K562 (cell line): ENCODE measurements at regions not wholly inside any gene's neighbourhood (a gene's known extent, or its start where the extent isn't known, plus 50 kb on each side); places are given as distances from the start of the nearest gene placed in this dataset.

Experiments used
- CEBPB ChIP-seq: fragments of 450-650 bp; IDR thresholded peaks from 2 replicates; pipeline ENCODE4 v1.6.1; 2016; ENCODE audit warnings: missing genetic modification characterization, missing compliant biosample characterization
- EP300 ChIP-seq: IDR thresholded peaks from 2 replicates; pipeline ENCODE4 v1.6.1; 2012; ENCODE audit warnings: low read length, improper control_type of control experiment
- KAT8 ChIP-seq: fragments of 450-650 bp; IDR thresholded peaks from 2 replicates; pipeline ENCODE4 v1.6.1; 2016; ENCODE audit warnings: low read depth, mild to moderate bottlenecking
- MEIS2 ChIP-seq: fragments of 450-650 bp; IDR thresholded peaks from 2 replicates; pipeline ENCODE4 v1.6.1; 2014; ENCODE audit warnings: mild to moderate bottlenecking; ENCODE audit not compliant: partially characterized antibody
- MYC ChIP-seq, 2 experiments: fragments of 250-450 bp in 1 of 2; sonication (Bioruptor Pico) in 1 of 2; IDR thresholded peaks; 2 replicates each; pipeline versions ENCODE4 v1.5.1 to v1.6.1; 2012 to 2021; ENCODE audit warnings: low read depth in 2 of 2, borderline replicate concordance in 1 of 2, improper control_type of control experiment in 1 of 2, low read length in 1 of 2, mild to moderate bottlenecking in 1 of 2, moderate library complexity in 1 of 2
- TF ChIP-seq, protein P1 (sequence below), 3 experiments: fragments of 200-800 bp in 1 of 3; fragments of 250-450 bp in 1 of 3; fragments of 450-650 bp in 1 of 3; sonication (Bioruptor Pico) in 1 of 3; sonication (Bioruptor generic) in 1 of 3; formaldehyde crosslinking in 1 of 3; IDR thresholded peaks; 2 replicates each; pipeline versions ENCODE4 v1.6.1 to v1.8.0; 2016 to 2022; ENCODE audit warnings: mild to moderate bottlenecking in 2 of 3, missing genetic modification characterization in 2 of 3, missing compliant biosample characterization in 1 of 3, moderate library complexity in 1 of 3
- TF ChIP-seq, protein P2 (sequence below): IDR thresholded peaks from 2 replicates; pipeline ENCODE4 v1.6.1; 2011; ENCODE audit not compliant: insufficient read length; ENCODE audit errors: extremely low read depth
- TF ChIP-seq, protein P3 (sequence below): sonication (generic); IDR thresholded peaks from 2 replicates; pipeline ENCODE4 v1.6.1; 2016
- TF ChIP-seq, protein P4 (sequence below): sonication (generic); formaldehyde crosslinking; IDR thresholded peaks from 2 replicates; pipeline ENCODE4 v1.8.1; 2022; ENCODE audit warnings: missing genetic modification reagents
- TF ChIP-seq, protein P5 (sequence below), 3 experiments: IDR thresholded peaks in 2 of 3; conservative IDR thresholded peaks in 1 of 3; 2 replicates each; pipeline ENCODE4 v1.5.1; 2011 to 2012; ENCODE audit warnings: low read length in 3 of 3, mild to moderate bottlenecking in 3 of 3, control low read depth in 2 of 3, improper control_type of control experiment in 1 of 3, inconsistent platforms in 1 of 3, low read depth in 1 of 3, mixed read lengths in 1 of 3, moderate library complexity in 1 of 3; ENCODE audit not compliant: insufficient read depth in 2 of 3

DNA sequence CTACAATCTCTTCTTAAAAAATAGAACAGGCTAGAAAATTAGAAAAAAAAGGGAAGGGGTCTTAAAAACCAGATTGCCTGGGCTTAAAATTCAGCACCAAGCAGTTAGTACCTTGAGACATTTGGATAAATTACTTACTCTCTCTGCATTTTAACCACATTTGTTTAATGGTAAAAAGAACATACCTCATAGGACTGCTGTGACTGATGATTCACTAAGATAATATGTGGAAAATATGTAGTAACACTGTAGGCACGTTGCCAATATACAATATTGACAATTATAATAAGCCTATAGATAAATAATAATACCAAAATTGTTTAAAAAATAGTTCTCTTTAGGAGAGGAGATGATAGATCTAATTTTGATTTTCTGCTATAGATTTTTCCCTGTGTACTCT is 750.4 kb downstream of the TENT5A start:
- TF ChIP-seq MEIS2, result no peak
- TF ChIP-seq, protein P1, sequence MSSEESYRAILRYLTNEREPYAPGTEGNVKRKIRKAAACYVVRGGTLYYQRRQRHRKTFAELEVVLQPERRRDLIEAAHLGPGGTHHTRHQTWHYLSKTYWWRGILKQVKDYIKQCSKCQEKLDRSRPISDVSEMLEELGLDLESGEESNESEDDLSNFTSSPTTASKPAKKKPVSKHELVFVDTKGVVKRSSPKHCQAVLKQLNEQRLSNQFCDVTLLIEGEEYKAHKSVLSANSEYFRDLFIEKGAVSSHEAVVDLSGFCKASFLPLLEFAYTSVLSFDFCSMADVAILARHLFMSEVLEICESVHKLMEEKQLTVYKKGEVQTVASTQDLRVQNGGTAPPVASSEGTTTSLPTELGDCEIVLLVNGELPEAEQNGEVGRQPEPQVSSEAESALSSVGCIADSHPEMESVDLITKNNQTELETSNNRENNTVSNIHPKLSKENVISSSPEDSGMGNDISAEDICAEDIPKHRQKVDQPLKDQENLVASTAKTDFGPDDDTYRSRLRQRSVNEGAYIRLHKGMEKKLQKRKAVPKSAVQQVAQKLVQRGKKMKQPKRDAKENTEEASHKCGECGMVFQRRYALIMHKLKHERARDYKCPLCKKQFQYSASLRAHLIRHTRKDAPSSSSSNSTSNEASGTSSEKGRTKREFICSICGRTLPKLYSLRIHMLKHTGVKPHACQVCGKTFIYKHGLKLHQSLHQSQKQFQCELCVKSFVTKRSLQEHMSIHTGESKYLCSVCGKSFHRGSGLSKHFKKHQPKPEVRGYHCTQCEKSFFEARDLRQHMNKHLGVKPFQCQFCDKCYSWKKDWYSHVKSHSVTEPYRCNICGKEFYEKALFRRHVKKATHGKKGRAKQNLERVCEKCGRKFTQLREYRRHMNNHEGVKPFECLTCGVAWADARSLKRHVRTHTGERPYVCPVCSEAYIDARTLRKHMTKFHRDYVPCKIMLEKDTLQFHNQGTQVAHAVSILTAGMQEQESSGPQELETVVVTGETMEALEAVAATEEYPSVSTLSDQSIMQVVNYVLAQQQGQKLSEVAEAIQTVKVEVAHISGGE (CRISPR knock-in tag; IDR thresholded peaks at IDR 0.05), result no peak
- TF ChIP-seq, protein P2, sequence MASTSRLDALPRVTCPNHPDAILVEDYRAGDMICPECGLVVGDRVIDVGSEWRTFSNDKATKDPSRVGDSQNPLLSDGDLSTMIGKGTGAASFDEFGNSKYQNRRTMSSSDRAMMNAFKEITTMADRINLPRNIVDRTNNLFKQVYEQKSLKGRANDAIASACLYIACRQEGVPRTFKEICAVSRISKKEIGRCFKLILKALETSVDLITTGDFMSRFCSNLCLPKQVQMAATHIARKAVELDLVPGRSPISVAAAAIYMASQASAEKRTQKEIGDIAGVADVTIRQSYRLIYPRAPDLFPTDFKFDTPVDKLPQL, result no peak
- TF ChIP-seq KAT8, result no peak
- TF ChIP-seq, protein P3, sequence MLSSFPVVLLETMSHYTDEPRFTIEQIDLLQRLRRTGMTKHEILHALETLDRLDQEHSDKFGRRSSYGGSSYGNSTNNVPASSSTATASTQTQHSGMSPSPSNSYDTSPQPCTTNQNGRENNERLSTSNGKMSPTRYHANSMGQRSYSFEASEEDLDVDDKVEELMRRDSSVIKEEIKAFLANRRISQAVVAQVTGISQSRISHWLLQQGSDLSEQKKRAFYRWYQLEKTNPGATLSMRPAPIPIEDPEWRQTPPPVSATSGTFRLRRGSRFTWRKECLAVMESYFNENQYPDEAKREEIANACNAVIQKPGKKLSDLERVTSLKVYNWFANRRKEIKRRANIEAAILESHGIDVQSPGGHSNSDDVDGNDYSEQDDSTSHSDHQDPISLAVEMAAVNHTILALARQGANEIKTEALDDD, result no peak
- no peak for TF ChIP-seq MYC (IDR thresholded peaks at IDR 0.05; ENCODE audit: low read depth, low read length)
- no peak for TF ChIP-seq MYC (CRISPR knock-in tag; IDR thresholded peaks at IDR 0.05; ENCODE audit: borderline replicate concordance, low read depth)
- TF ChIP-seq, protein P4, sequence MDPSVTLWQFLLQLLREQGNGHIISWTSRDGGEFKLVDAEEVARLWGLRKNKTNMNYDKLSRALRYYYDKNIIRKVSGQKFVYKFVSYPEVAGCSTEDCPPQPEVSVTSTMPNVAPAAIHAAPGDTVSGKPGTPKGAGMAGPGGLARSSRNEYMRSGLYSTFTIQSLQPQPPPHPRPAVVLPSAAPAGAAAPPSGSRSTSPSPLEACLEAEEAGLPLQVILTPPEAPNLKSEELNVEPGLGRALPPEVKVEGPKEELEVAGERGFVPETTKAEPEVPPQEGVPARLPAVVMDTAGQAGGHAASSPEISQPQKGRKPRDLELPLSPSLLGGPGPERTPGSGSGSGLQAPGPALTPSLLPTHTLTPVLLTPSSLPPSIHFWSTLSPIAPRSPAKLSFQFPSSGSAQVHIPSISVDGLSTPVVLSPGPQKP (CRISPR knock-in tag), result no peak
- TF ChIP-seq EP300, result no peak
- TF ChIP-seq, protein P5, sequence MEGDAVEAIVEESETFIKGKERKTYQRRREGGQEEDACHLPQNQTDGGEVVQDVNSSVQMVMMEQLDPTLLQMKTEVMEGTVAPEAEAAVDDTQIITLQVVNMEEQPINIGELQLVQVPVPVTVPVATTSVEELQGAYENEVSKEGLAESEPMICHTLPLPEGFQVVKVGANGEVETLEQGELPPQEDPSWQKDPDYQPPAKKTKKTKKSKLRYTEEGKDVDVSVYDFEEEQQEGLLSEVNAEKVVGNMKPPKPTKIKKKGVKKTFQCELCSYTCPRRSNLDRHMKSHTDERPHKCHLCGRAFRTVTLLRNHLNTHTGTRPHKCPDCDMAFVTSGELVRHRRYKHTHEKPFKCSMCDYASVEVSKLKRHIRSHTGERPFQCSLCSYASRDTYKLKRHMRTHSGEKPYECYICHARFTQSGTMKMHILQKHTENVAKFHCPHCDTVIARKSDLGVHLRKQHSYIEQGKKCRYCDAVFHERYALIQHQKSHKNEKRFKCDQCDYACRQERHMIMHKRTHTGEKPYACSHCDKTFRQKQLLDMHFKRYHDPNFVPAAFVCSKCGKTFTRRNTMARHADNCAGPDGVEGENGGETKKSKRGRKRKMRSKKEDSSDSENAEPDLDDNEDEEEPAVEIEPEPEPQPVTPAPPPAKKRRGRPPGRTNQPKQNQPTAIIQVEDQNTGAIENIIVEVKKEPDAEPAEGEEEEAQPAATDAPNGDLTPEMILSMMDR (IDR thresholded peaks at IDR 0.05 in 2 of 3, conservative IDR thresholded peaks at IDR 0.05 in 1 of 3; ENCODE audit: insufficient read depth in 2 of 3, low read depth in 1 of 3, low read length in 3 of 3), result no peak
- TF ChIP-seq CEBPB (tag), result no peak
